ENCODE measurements at regions not wholly inside any gene's neighbourhood (a gene's known extent, or its start where the extent isn't known, plus 50 kb on each side); places are given as distances from the start of the nearest gene placed in this dataset.

DNA sequence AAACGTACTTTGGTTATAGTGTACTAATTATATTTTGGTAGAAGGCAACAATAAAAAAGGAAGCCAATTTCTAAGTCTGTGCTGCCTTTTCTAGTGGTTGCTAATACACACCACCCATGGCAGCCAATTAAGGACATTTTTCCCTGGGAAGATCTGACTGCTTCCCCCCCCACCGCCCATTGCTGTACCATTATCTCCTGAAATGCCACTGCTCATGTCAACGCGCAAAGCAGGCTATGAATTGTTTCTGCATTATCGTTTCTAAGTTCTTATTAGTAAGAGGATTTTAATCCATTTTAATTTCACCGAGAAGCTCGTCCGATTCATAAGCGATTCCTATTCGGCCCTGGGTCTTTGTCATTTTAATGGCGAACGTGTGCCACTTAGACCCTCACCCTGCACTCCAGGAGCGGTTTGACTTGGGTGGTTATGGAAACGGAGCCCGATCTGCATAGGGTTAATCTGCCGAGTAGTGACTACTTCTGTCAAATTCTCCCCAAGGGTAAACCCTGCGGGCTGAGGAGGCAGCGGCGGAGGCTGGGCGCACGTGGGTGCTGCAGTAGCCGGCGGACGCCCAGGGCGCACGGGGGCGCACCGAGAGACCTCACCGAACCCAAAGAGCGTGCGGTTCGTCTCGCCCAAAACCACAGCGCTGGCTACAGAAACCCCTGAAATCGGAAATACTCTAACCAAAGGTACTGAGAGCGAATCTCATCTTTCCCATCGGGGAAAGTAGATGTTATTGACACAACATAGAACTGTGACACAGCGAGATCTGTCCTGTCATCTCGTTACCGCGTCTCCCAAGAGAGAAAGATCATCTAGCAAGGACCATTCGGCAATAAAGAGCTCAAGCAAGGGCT, 55.8 kb upstream of the SHC3 start:
- Mint-ChIP-seq H3K4me1 (ENCODE audit: low read depth, unreplicated experiment) (no peaks in the 10 kb centered on the region), H3K27me3 (ENCODE audit: low read depth, unreplicated experiment) (peaks cover 43% of the 10 kb centered on the region), H3K36me3 (ENCODE audit: low read depth, unreplicated experiment) (no peaks in the 10 kb centered on the region), H3K4me3 (ENCODE audit: unreplicated experiment) (peak overlapping the region; percentile 75), H3K9me3 (ENCODE audit: unreplicated experiment) (peaks cover 2% of the 10 kb centered on the region), H3K27ac (ENCODE audit: unreplicated experiment) (no peak overlapping the region)
- FAIRE-seq (no peak), DNase-seq (ENCODE audit: low read depth) (peak; percentile 33)
- H3K27ac ChIP-seq (ENCODE audit: low read depth, low read length): no peak overlapping the region
- H2AFZ ChIP-seq (ENCODE audit: low read depth, low read length): peak overlapping the region; percentile 71
- TF ChIP-seq, protein P1, sequence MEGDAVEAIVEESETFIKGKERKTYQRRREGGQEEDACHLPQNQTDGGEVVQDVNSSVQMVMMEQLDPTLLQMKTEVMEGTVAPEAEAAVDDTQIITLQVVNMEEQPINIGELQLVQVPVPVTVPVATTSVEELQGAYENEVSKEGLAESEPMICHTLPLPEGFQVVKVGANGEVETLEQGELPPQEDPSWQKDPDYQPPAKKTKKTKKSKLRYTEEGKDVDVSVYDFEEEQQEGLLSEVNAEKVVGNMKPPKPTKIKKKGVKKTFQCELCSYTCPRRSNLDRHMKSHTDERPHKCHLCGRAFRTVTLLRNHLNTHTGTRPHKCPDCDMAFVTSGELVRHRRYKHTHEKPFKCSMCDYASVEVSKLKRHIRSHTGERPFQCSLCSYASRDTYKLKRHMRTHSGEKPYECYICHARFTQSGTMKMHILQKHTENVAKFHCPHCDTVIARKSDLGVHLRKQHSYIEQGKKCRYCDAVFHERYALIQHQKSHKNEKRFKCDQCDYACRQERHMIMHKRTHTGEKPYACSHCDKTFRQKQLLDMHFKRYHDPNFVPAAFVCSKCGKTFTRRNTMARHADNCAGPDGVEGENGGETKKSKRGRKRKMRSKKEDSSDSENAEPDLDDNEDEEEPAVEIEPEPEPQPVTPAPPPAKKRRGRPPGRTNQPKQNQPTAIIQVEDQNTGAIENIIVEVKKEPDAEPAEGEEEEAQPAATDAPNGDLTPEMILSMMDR (IDR thresholded peaks at IDR 0.05; ENCODE audit: insufficient read depth, low read depth, low read length): no peak
- TF ChIP-seq EZH2 (IDR thresholded peaks at IDR 0.05; ENCODE audit: insufficient read depth, low read length): peak; percentile 56
- no peaks in the 10 kb centered on the region for H3K36me3 ChIP-seq (ENCODE audit: insufficient read depth, low read length)
- peaks cover 22% of the 10 kb centered on the region for H3K27me3 ChIP-seq (ENCODE audit: insufficient read depth, low read length)
- peaks cover 7% of the 10 kb centered on the region for H3K4me1 ChIP-seq (ENCODE audit: insufficient read depth, low read length)
- no peaks in the 10 kb centered on the region for H3K79me2 ChIP-seq (ENCODE audit: insufficient read depth, low read length)
- peak overlapping the region; percentile 91 for H3K4me2 ChIP-seq (ENCODE audit: low read length)
- no peaks in the 10 kb centered on the region for H4K20me1 ChIP-seq (ENCODE audit: insufficient read depth, low read length)
- H3K9me3 ChIP-seq (ENCODE audit: insufficient read depth, low read depth, low read length): no peaks in the 10 kb centered on the region
- H3K9ac ChIP-seq (ENCODE audit: low read length): peak overlapping the region; percentile 43
- H3K4me3 ChIP-seq (ENCODE audit: insufficient read depth, low read depth, low read length): peak overlapping the region; percentile 53

DNA sequence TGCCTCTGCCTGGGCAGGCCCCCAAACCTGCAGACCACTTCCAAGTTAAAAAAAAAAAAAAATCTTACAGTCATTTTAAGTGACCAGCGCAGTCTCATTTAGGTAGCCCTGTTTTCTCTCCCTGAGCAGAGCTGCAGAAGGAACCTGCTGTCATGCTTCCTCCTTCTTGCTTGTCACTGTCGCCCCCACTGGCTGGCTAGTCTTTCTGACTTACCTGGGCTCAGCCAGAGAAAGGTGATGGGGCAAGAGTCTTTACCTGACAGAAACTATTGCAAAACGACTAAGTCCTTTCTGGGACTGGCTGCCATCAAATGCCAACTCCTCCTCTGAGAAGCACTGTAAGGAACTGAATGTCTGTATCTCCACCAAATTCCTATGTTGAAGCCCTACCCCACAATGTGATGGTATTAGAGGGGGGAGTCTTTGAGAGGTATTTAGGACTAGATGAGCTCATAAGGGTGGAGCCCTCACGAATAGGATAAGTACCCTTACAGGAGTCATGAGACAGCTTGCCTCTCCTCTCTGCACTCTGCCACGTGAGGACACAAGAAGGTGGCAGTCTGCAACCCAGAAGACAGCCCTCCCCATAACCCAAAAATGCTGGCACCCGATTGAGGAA, 58.4 kb upstream of the SHC3 start:
- Histone ChIP-seq H3K79me2 (ENCODE audit: insufficient read depth, low read length) (no peaks in the 10 kb centered on the region), H3K27me3 (ENCODE audit: insufficient read depth, low read length) (peaks cover 22% of the 10 kb centered on the region), H2AFZ (ENCODE audit: low read depth, low read length) (no peak overlapping the region), H4K20me1 (ENCODE audit: insufficient read depth, low read length) (no peaks in the 10 kb centered on the region), H3K4me1 (ENCODE audit: insufficient read depth, low read length) (peaks cover 7% of the 10 kb centered on the region), H3K9ac (ENCODE audit: low read length) (no peak overlapping the region), H3K4me2 (ENCODE audit: low read length) (no peak overlapping the region), H3K36me3 (ENCODE audit: insufficient read depth, low read length) (no peaks in the 10 kb centered on the region), H3K4me3 (ENCODE audit: insufficient read depth, low read depth, low read length) (no peak overlapping the region), H3K9me3 (ENCODE audit: insufficient read depth, low read depth, low read length) (no peaks in the 10 kb centered on the region), H3K27ac (ENCODE audit: low read depth, low read length) (no peak overlapping the region)
- no peak overlapping the region for H3K4me3 Mint-ChIP-seq (ENCODE audit: unreplicated experiment)
- no peaks in the 10 kb centered on the region for H3K4me1 Mint-ChIP-seq (ENCODE audit: low read depth, unreplicated experiment)
- no peaks in the 10 kb centered on the region for H3K36me3 Mint-ChIP-seq (ENCODE audit: low read depth, unreplicated experiment)
- FAIRE-seq (no peak), DNase-seq (ENCODE audit: low read depth) (no peak)
- TF ChIP-seq EZH2 (IDR thresholded peaks at IDR 0.05; ENCODE audit: insufficient read depth, low read length): no peak
- TF ChIP-seq, protein P1 (IDR thresholded peaks at IDR 0.05; ENCODE audit: insufficient read depth, low read depth, low read length): no peak
- peaks cover 1% of the 10 kb centered on the region for H3K9me3 Mint-ChIP-seq (ENCODE audit: unreplicated experiment)
- H3K27me3 Mint-ChIP-seq (ENCODE audit: low read depth, unreplicated experiment): peaks cover 56% of the 10 kb centered on the region
- no peak overlapping the region for H3K27ac Mint-ChIP-seq (ENCODE audit: unreplicated experiment)
